Skin of body (tissue), 1 donor: ENCODE measurements at regions not wholly inside any gene's neighbourhood (a gene's known extent, or its start where the extent isn't known, plus 50 kb on each side); places are given as distances from the start of the nearest gene placed in this dataset.
"Not testable (repeated sequence)": the region's sequence is repeated elsewhere in the genome, so short reads cannot be mapped to it uniquely, and the experiment has no call there.

Source experiments
- DNase-seq: peaks from one replicate; lab custom pipeline; 2025; lab: John Stamatoyannopoulos, UW

- DNase-seq, result no peak
Observed at GRCh38 chr11:129698212-129698611, 117.4 kb upstream of the TMEM45B start.

DNA sequence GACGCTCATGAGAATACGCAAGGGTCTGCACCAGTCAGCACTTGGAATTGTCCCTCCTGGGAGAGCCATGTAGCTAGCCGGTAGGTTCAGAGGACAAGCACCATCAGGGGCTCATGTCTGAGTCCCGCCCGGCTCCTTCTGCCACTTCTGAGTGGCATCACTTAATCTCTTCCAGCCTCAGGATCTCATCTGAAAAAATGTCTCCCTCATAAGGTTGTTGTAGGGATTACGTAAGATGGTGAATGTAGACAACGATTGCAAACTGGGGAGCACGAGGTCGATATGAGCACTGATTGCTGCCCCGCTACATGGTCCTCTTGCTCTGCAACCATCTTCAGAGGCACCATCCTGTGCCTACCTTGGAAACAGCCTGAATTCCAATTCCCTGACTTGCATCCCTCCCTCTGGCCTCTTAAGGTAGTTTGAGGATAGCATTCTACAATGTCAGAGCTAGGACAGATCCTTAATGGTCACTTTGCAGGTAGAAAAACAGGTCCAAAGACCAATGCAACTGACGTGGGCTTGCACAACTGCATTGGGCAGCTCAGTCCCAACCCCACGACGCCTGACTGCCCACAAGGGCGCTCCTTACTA lies 115.8 kb upstream of the TMEM45B start:
- no peak for DNase-seq

DNA sequence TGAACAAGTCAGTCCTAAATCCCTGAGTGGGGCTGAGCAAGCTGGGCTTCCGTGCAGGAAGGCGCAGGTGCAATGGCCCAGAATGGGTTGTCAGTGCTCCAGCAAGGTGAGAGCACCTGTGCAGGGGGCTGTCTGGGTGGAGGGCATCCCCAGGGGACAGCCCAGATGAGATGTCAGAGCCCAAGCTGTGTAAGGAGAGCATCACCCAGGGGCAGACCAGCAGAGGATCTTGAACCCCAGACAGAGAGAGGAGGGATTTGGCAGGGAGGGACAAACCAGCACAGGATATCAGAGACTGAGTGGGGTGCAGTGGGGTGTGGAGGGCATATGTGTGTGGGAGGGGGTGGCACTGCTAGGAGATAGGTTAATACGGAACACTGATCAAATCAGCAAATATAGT lies 114.9 kb upstream of the TMEM45B start:
- no peak for DNase-seq

- no peak for DNase-seq
Observed at GRCh38 chr11:129701706-129702105, 113.9 kb upstream of the TMEM45B start.

- no peak for DNase-seq
Observed at GRCh38 chr11:129702410-129703398, 112.9 kb upstream of the TMEM45B start.

- no peak for DNase-seq
Observed at GRCh38 chr11:129703846-129704245, 111.8 kb upstream of the TMEM45B start.

DNA sequence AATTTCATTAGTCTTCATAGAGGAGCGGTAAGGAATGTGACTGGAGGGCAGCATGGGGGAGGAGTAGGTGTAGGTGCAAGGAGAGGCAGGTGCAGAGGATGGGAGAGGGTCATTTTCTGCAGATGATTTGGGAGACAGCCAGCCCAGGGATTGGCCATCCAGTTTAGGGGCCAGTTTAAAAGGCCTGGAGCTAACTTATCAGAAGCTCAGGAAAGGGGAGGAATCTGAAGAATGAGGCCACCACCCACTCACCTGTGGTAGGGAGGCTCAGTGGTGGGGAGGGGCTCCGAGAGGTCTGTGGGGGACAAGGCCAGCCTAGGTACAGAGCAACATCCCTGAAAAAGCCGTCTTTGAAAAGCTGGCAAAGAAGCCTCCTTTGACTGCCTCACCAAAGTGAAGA lies 110.8 kb upstream of the TMEM45B start:
- DNase-seq, result no peak

- DNase-seq, result no peak
Observed at GRCh38 chr11:129705341-129705740, 110.3 kb upstream of the TMEM45B start.

GRCh38 chr11:129705933-129706332 lies 109.7 kb upstream of the TMEM45B start:
- no peak for DNase-seq

DNA sequence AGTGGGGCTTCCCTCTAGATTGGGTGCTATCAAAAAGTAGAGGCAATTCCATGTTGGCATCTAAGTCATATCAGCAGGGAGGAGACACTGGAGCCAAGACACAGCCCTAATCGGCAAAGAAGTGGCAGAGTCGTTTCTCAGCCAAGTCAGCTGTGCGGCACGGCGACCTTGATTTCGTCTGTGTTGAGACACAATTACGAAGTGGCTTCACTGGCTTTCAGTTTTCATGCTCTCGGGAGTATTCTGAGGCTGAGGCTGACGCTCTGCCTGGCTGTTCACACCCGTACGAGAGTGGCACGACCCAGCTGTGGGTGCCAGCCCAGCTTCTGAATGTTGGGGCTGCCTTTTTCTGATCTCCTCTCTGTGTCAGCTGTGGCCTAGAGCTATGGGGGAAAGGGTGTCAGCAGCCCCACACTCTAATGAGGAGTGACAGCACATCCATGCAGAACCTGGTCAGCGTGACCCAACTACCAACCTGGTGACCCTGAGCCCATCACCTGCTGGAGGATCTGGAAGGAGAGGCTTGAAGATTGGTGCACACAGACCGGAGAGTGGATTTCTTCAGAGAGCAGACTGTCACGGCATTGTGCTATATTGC lies 105.7 kb upstream of the TMEM45B start:
- DNase-seq, result no peak

DNA sequence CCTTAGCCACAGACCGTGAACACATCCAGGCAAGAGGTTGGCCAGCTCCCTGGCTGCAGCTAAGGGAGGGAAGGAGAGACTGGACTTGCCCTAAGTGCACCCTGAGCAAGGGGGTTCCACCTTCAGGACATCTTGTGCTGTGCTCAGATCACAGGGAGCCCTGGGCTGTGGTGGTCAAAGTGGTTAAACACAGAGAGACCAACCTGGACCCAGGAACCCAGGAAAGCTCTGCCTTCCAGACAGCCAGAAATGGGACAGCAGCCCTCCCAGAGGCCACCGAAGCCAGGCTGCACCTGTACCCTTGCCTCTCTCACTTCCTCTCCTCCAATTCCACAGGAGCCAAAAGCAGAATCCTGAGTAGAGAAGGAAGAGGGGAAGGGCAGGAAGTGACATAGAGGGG lies 105.2 kb upstream of the TMEM45B start:
- DNase-seq, result no peak

DNA sequence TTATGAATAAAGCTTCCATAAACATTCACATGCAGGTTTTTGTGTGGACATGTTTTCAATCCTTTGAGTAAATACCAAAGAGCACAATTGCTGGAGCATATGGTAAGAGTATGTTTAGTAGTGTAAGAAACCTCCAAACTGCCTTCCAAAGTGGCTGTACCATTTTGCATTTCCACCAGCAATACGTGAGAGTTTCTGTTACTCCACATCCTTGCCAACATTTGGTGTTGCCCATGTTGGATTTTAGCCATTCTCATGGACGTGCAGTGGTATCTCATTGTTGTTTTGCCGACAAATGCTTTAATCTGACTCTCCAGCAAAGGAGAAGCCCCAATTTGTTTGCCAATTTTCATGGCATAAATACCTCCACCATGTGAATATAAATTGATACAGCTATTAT lies 103.9 kb upstream of the TMEM45B start:
- DNase-seq, result no peak

DNA sequence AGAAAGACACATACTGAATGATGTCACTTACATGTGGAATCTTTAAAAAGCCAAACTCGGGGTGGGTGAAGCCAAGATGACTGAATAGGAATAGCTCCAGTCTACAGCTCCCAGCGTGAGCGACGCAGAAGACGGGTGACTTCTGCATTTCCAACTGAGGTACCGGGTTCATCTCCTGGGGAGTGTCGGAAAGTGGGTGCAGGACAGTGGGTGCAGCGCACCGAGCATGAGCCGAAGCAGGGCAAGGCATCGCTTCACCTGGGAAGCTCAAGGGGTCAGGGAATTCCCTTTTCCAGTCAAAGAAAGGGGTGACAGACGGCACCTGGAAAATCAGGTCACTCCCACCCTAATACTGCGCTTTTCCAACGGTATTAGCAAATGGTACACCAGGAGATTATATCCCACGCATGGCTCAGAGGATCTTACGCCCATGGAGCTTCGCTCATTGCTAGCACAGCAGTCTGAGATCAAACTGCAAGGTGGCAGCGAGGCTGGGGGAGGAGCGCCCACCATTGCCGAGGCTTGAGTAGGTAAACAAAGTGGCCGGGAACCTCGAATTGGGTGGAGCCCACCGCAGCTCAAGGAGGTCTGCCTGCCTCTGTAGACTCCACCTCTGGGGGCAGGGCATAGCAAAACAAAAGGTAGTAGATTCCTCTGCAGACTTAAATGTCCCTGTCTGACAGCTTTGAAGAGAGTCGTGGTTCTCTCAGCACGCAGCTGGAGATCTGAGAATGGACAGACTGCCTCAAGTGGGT lies 103.0 kb upstream of the TMEM45B start:
- not testable (repeated sequence) for DNase-seq

DNA sequence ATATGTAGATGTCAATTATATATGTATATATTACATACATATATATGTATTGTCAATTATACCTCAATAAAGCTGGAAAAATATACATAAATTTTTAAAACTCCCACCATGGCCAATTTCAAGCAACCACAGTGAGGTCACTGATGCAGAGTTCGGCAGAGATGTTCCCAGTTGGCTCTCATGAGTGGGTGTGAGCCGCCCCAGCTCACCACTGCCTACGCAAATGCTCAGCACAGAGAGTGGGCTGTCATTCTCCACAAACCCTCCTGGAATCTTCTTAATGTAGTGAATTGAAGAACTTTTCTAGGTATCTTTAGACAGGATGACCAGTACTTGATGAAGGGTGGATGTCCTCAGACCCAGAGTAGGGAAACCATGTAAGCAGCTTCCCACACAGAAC lies 96.6 kb upstream of the TMEM45B start:
- no peak for DNase-seq

DNA sequence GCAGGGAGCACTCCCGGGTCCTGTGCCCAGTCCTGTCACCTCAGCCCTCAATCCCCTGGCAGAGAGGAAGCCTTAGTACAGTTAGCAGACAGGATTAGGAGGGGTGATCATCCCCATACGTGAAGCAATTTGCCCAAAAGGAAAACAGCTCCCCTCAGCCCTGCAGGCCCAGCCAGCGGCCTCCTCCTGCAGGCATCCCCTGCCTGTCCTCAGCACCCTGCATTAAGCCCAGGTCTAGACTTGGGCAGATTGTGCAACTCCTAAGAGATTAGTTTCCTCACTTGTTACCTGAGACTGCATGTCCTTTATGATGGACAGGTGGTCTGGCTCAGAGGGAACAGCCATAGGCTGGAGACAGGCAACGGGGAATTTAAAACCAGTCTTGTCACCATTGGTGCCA lies 95.5 kb upstream of the TMEM45B start:
- DNase-seq, result no peak

- DNase-seq, result no peak
Observed at GRCh38 chr11:129720994-129721393, 94.7 kb upstream of the TMEM45B start.

DNA sequence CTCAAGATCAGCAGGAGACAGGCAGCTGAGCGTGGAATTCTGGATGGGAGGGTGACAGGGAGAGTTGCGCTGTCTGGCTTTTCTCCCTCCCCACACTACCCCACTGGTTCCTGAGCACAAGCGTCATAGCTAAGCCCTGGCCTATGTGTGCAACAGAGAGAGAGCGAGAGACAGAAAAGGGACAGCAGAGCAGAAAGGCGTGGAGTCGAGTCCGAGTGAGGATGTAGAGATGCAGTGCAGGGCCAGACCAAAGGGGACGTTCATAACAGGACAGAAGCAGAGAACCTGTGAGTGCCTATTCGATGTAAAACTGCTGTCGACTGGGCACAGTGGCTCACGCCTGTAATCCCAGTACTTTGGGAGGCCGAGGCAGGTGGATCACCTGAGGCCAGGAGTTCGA lies 94.0 kb upstream of the TMEM45B start:
- no peak for DNase-seq

DNA sequence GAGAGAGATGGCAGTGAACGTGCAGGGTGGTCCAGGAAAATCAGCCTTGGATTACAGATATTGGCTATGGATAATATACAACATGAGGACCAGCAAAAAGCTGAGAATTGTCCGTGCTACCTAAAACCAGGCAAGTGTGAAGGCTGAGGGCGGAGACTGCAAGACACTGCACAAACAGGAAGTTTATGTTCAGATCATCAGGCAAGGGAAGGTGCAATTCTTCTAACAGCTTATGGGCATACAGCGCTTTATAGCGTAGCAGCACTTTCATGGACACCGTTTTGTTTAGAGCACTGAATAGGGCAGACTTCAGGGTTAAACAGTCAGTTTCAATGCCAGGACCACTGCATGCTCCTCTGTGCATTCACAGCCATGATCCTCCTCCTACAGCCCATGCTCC lies 93.1 kb upstream of the TMEM45B start:
- no peak for DNase-seq

DNA sequence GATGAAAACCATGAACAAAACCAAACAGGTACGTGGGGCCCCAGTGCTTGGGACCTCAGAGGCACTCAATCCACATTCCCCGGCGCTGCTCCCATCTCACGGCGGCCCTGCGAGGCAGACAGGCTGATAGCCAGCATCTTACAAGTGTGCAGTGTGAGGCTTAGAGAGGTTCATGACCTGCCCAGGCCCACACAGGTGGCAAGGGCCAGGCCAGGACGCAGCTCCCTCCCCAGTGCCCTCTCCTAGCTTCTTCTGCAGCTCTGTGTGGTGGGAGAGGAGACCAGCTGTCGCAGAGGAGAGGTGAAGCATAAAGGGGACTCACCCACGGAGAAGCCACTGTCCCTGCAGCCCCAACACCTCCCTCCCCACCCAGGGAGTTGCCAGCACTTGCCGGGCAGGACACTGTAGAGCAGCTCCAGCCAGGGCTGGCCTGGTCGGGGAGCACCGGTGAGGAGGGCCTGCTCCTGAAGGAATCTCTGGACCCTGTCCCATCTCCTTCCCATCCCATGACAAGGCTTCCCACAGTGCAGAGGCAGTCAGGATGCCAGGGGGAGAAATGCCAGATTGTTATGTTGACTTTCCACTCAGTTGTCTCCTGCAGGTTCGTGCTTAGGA lies 92.4 kb upstream of the TMEM45B start:
- DNase-seq, result no peak

GRCh38 chr11:129723761-129724162 lies 91.9 kb upstream of the TMEM45B start:
- DNase-seq, result no peak

DNA sequence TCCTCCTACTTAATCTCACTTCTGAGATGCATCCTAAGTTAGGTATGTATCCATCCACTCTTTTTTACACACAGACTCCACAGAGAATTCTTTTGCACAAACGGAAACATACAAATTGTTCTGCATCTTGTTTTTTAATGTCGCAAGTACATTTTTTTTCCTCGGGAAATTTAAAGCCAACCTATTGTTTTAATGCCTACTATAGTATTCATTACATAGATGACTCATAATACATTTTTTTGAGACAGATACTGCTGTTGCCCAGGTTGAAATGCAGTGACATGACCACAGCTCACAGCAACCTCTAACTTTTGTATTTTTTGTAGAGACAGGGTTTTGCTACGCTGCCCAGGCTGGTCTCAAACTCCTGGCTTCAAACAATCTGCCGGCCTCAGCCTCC lies 90.8 kb upstream of the TMEM45B start:
- DNase-seq, result no peak
